ENCODE measurements at regions not wholly inside any gene's neighbourhood (a gene's known extent, or its start where the extent isn't known, plus 50 kb on each side); places are given as distances from the start of the nearest gene placed in this dataset.
"Not testable (repeated sequence)": the region's sequence is repeated elsewhere in the genome, so short reads cannot be mapped to it uniquely, and the experiment has no call there.

DNA sequence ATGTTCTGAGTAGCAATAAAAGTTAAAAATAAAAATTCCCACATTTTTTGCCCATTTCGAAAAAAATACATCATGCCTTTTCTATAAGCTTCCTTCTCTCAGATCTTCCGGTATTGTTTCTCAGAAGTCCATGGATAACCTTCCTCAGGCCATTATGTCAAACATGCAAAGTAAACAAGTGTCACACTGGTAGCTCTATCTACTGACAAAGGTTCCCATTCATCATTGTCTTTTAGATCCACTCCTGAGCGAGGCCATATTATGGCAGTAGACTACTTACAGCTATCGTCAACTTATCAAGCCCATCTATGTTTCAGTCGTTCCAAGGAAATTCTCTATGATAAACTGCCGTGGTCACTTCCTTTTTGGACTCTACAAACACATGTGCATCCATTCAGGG lies 1068.2 kb downstream of the GLUD2 start:
- DNase-seq (ENCODE audit: insufficient read length, low spot score): no peak
- TF ChIP-seq POLR2A (IDR thresholded peaks at IDR 0.05; ENCODE audit: low read depth, low read length): no peak
- FAIRE-seq: no peak

GRCh38 chrX:122119361-122119760 lies 1064.7 kb upstream of the GRIA3 start:
- no peak for FAIRE-seq
- DNase-seq (ENCODE audit: insufficient read length, low spot score): no peak
- no peak for TF ChIP-seq POLR2A (IDR thresholded peaks at IDR 0.05; ENCODE audit: low read depth, low read length)

DNA sequence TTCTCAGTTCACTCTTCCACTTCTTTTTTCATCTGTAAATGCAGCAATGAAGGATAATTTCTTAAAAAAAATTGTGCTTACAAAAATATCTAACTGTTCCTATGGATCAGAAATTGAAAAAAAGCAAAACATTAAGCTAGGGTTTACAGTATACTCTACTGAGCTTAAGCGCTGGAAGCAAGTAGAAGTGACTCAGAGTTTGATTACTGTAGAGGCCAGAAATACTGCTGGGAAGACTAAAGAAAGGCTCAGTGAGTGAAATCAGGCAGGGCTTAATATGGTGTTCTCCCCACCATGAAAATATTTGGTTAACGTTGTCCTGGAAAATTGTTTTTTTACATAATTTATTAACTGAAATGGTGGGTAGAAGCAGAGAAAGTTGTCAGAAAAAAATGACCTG lies 1061.8 kb upstream of the GRIA3 start:
- no peak for FAIRE-seq
- TF ChIP-seq POLR2A (IDR thresholded peaks at IDR 0.05; ENCODE audit: low read depth, low read length): no peak
- no peak for DNase-seq (ENCODE audit: insufficient read length, low spot score)

DNA sequence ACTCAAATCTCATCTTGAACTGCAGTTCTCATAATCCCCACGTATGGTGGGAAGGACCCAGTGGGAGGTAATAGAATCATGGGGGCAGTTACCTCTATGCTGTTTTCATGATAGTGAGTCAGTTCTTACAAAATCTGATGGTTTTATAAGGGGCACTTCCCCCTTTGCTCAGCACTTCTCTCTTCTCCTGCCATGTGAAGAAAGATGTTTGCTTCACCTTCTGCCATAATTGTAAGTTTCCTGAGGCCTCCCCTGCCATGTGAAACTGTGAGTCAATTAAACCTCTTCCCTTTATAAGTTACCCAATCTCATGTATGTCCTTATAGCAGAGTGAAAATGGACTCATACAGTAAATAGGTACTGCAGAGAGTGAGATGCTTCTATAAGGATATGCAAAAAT lies 1050.6 kb upstream of the GRIA3 start:
- no peak for DNase-seq (ENCODE audit: insufficient read length, low spot score)
- TF ChIP-seq POLR2A (IDR thresholded peaks at IDR 0.05; ENCODE audit: low read depth, low read length): no peak
- no peak for FAIRE-seq

- DNase-seq (ENCODE audit: insufficient read length, low spot score) (no peak), FAIRE-seq (no peak)
- TF ChIP-seq POLR2A (IDR thresholded peaks at IDR 0.05; ENCODE audit: low read depth, low read length): no peak
These were observed 1049.8 kb upstream of the GRIA3 start for GRCh38 chrX:122134291-122134690.

DNA sequence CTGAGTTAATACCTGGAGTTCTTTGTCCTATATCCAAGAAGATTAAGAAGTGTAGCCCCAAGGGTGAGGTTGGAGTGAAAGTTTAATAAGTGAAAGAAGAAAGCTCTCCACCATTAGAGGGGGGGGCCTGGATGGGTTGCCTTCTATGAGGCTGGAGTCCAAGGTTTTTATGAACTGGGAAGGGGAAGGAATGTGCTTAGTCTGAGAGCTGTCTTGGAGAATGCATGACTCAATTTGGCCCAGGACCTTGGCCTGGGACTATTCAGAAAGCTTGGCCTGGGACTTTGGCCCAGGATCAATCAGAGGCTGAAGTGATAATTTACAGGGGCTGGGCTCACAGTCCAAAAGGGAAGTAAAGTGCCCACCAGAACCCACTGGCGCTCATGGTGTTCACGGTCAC lies 1049.0 kb upstream of the GRIA3 start:
- TF ChIP-seq POLR2A (IDR thresholded peaks at IDR 0.05; ENCODE audit: low read depth, low read length): no peak
- DNase-seq (ENCODE audit: insufficient read length, low spot score) (no peak), FAIRE-seq (no peak)

GRCh38 chrX:122140219-122140618 lies 1043.9 kb upstream of the GRIA3 start:
- not testable (repeated sequence) for FAIRE-seq; DNase-seq (ENCODE audit: insufficient read length, low spot score)

DNA sequence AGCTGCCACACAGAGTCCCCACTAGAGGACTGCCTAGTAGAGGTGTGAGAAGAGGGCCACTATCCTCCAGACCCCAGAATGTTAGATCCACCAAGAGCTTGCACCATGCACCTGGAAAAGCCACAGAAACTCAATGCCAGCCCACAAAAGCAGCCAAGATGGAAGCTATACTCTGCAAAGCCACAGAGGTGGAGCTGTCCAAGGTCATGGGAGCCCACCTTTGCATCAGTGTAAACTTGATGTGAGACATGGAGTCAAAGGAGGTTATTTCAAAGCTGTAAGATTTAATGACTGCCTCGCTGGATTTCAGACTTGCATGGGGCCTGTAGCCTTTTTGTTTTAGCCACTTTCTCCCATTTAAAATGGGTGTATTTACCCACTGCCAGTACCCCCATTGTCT lies 1030.1 kb upstream of the GRIA3 start:
- TF ChIP-seq POLR2A (IDR thresholded peaks at IDR 0.05; ENCODE audit: low read depth, low read length): no peak
- DNase-seq (ENCODE audit: insufficient read length, low spot score) (no peak), FAIRE-seq (no peak)

DNA sequence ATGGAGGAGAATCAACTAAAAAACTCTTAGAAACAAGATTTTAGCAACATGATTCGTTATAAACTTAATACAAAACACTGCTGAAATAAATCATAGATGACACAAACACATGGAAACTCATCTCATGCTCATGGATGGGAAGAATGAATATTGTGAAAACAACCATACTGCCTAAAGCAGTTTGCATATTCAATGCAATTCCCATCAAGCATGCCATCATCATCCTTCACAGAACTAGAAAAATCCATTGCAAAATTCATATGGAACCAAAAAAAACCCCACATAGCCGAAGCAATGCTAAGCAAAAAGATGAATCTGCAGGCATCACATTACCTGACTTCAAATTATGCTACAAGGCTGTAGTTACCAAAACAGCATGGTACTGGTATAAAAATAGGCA lies 1015.8 kb upstream of the GRIA3 start:
- DNase-seq (ENCODE audit: insufficient read length, low spot score) (no peak), FAIRE-seq (no peak)
- TF ChIP-seq POLR2A (IDR thresholded peaks at IDR 0.05; ENCODE audit: low read depth, low read length): no peak

- DNase-seq (ENCODE audit: insufficient read length, low spot score) (no peak), FAIRE-seq (no peak)
- TF ChIP-seq POLR2A (IDR thresholded peaks at IDR 0.05; ENCODE audit: low read depth, low read length): no peak
These were observed 999.3 kb upstream of the GRIA3 start for GRCh38 chrX:122184791-122185190.

GRCh38 chrX:122187069-122187713 lies 996.9 kb upstream of the GRIA3 start:
- no peak for DNase-seq (ENCODE audit: insufficient read length, low spot score)
- no peak for FAIRE-seq
- no peak for TF ChIP-seq POLR2A (IDR thresholded peaks at IDR 0.05; ENCODE audit: low read depth, low read length)

GRCh38 chrX:122188751-122189150 lies 995.3 kb upstream of the GRIA3 start:
- TF ChIP-seq POLR2A (IDR thresholded peaks at IDR 0.05; ENCODE audit: low read depth, low read length): no peak
- DNase-seq (ENCODE audit: insufficient read length, low spot score): no peak
- no peak for FAIRE-seq

DNA sequence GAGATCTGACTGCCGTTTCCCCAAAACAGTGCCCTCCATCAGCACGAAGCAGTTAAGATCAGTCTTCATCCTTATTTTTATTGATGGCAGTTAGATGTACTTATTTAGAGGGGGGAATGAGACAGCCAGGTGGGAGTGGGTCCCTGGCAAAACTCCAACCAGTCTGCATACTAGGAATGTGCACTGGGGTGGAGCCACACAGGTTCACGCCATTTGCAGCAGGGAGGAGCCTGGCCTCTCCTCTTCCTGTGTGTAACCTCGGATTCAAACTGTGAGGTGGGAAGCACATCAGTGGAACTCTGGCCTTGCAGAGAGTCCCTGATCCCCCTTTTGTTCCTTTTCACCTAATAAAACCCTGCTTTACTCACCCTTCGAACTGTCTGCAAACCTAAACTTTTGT lies 987.7 kb upstream of the GRIA3 start:
- TF ChIP-seq POLR2A (IDR thresholded peaks at IDR 0.05; ENCODE audit: low read depth, low read length): no peak
- DNase-seq (ENCODE audit: insufficient read length, low spot score): no peak
- no peak for FAIRE-seq

DNA sequence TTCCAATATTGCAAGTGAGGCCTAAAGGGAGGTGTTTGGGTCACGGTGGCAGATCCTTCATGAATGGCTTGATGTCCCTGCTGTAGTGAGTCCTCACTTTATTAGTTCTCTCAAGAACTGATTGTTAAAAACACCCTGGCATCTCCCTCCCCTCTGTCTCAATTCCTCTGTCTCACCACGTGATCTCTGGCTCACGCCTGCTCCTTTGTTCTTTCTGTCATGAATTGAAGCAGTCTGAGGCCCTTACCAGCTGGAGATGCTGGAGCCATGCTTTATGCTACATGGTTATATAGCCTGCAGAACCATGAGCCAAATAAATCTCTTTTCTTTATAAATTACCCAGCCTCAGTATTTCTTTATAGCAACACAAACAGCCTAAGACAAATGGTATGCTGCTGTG lies 980.7 kb upstream of the GRIA3 start:
- DNase-seq (ENCODE audit: insufficient read length, low spot score): no peak
- no peak for FAIRE-seq
- no peak for TF ChIP-seq POLR2A (IDR thresholded peaks at IDR 0.05; ENCODE audit: low read depth, low read length)

GRCh38 chrX:122218666-122219065 lies 965.4 kb upstream of the GRIA3 start:
- FAIRE-seq (no peak), DNase-seq (ENCODE audit: insufficient read length, low spot score) (no peak)
- TF ChIP-seq POLR2A (IDR thresholded peaks at IDR 0.05; ENCODE audit: low read depth, low read length): no peak

DNA sequence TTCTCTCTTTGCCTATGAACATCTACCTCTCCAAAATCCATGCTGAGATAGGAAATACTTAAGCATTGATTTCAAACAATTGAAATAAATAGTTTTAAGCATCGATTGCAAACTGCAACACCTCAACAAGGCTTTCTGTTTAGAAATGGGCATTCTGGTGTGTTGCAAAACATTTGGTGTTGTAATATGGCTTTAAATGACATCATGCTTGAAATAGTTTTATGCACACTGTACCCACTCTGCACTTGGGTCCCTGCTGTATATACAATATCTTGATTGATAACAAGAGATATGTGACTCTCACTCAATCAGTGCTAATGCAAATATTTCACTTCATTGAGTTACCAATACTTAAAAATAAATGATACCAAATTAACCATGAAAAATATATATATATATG lies 964.9 kb upstream of the GRIA3 start:
- no peak for TF ChIP-seq POLR2A (IDR thresholded peaks at IDR 0.05; ENCODE audit: low read depth, low read length)
- FAIRE-seq (no peak), DNase-seq (ENCODE audit: insufficient read length, low spot score) (no peak)
